ENCODE measurements at regions not wholly inside any gene's neighbourhood (a gene's known extent, or its start where the extent isn't known, plus 50 kb on each side); places are given as distances from the start of the nearest gene placed in this dataset.
"Not testable (repeated sequence)": the region's sequence is repeated elsewhere in the genome, so short reads cannot be mapped to it uniquely, and the experiment has no call there.

DNA sequence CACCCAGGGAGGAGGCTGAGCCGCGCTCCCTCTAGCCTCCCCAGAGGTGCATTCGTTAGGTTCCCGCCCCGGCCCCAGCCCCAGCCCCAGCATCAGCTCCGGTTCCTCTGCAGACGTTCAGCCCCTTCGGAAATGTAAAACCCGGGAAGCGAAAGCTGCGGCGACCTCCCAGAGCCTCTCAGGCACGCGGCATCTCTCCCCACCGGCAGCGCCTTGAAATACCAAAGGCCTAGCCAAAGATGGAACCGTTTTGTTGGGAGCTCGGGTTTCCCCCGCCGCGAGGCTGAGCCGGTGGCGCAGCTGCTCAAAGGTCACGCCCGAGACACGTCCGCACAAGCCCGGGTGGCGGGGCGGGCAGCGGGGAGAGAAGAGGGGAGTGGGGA is 77.8 kb upstream of the HES1 start:
- no peaks in the 10 kb centered on the region for H3K36me3 Mint-ChIP-seq (ENCODE audit: insufficient read depth)
- peak overlapping the region; percentile 49 for H3K27ac Mint-ChIP-seq
- peaks cover 41% of the 10 kb centered on the region for H3K4me1 Mint-ChIP-seq (ENCODE audit: low read depth)
- peak overlapping the region; percentile 60 for H3K4me3 Mint-ChIP-seq (ENCODE audit: low read depth)
- TF ChIP-seq, protein P1, sequence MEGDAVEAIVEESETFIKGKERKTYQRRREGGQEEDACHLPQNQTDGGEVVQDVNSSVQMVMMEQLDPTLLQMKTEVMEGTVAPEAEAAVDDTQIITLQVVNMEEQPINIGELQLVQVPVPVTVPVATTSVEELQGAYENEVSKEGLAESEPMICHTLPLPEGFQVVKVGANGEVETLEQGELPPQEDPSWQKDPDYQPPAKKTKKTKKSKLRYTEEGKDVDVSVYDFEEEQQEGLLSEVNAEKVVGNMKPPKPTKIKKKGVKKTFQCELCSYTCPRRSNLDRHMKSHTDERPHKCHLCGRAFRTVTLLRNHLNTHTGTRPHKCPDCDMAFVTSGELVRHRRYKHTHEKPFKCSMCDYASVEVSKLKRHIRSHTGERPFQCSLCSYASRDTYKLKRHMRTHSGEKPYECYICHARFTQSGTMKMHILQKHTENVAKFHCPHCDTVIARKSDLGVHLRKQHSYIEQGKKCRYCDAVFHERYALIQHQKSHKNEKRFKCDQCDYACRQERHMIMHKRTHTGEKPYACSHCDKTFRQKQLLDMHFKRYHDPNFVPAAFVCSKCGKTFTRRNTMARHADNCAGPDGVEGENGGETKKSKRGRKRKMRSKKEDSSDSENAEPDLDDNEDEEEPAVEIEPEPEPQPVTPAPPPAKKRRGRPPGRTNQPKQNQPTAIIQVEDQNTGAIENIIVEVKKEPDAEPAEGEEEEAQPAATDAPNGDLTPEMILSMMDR (IDR thresholded peaks at IDR 0.05; ENCODE audit: unreplicated experiment): no peak
- no peaks in the 10 kb centered on the region for H3K9me3 Mint-ChIP-seq (ENCODE audit: low read depth)
- DNase-seq (ENCODE audit: low spot score, unreplicated experiment): peak; percentile 42
- H3K27me3 Mint-ChIP-seq: no peaks in the 10 kb centered on the region

DNA sequence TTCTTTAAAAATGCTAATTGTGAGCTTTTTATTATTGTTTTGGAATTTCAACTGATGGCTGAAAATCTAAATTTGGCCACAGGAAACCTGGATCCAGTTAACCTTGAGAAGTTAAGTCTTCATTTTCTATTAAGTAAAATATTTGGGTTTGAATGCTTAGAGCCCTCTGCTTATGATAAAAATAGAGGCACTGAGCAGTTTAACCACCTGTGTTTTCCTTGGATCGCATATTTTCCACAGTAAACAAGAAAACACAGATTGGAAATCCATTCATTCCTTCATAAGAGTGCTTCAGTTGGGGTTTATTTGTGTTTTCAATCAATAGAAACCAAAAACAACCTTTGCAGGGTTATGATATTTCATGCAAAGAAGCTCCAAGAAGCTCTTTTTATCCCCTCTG is 77.2 kb upstream of the HES1 start:
- Mint-ChIP-seq H3K36me3 (ENCODE audit: insufficient read depth) (no peaks in the 10 kb centered on the region), H3K4me3 (ENCODE audit: low read depth) (no peak overlapping the region), H3K4me1 (ENCODE audit: low read depth) (peaks cover 43% of the 10 kb centered on the region), H3K27me3 (no peaks in the 10 kb centered on the region), H3K9me3 (ENCODE audit: low read depth) (no peaks in the 10 kb centered on the region), H3K27ac (no peak overlapping the region)
- TF ChIP-seq, protein P1 (IDR thresholded peaks at IDR 0.05; ENCODE audit: unreplicated experiment): no peak
- DNase-seq (ENCODE audit: low spot score, unreplicated experiment): no peak

DNA sequence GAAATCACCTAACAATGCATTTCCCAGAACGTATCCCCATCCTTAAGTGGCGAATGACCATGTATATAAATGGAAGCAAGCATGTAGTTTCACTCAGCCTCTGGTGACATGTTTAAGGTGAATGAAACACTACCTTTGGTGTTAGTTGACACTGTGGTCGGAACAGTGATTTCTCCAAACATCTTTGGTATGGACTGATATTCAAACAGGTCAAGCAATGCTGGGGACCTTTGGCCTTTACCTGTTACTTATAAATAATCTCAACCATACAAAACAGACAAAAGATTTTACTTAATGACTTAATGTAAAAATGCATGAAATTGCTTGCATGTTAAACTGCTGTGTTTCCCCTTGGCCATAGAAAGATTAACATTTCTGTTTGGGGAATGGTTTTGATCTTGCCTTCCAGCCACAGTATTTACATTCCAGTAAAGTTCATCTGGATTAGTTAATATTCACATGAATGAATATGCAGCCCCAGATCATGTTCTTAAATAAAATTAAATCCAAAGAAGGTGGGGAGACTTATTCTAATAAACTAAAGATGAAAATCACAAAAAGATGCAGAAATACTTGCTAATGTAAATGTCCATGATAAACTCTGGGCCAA is 74.4 kb upstream of the HES1 start:
- peaks cover 40% of the 10 kb centered on the region for H3K4me1 Mint-ChIP-seq (ENCODE audit: low read depth)
- H3K9me3 Mint-ChIP-seq (ENCODE audit: low read depth): peaks cover 4% of the 10 kb centered on the region
- no peak overlapping the region for H3K4me3 Mint-ChIP-seq (ENCODE audit: low read depth)
- no peaks in the 10 kb centered on the region for H3K27me3 Mint-ChIP-seq
- no peak overlapping the region for H3K27ac Mint-ChIP-seq
- TF ChIP-seq, protein P1 (IDR thresholded peaks at IDR 0.05; ENCODE audit: unreplicated experiment): no peak
- H3K36me3 Mint-ChIP-seq (ENCODE audit: insufficient read depth): no peaks in the 10 kb centered on the region
- DNase-seq (ENCODE audit: low spot score, unreplicated experiment): no peak

DNA sequence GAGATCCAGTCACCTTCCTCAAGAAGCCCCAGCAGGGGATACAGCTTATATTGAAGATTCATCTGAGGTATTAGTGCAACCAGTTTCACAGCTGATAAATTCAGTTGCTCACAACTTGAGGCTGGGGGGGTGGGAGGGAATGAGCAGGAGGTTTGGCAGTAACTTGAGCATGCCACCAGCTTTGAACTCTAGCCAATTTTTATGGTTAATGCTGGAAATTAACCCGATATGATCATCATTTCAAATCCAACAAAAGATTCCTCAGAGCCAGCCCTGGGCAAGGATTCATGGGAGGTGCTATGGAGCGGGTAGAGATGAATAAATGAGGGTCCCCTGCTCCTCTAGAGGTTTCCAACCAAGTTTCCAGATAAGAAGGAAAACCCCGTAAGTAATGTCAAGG is 73.1 kb upstream of the HES1 start:
- no peak overlapping the region for H3K4me3 Mint-ChIP-seq (ENCODE audit: low read depth)
- no peak for DNase-seq (ENCODE audit: low spot score, unreplicated experiment)
- no peaks in the 10 kb centered on the region for H3K27me3 Mint-ChIP-seq
- TF ChIP-seq, protein P1 (IDR thresholded peaks at IDR 0.05; ENCODE audit: unreplicated experiment): no peak
- peaks cover 6% of the 10 kb centered on the region for H3K36me3 Mint-ChIP-seq (ENCODE audit: insufficient read depth)
- peaks cover 30% of the 10 kb centered on the region for H3K4me1 Mint-ChIP-seq (ENCODE audit: low read depth)
- peaks cover 13% of the 10 kb centered on the region for H3K9me3 Mint-ChIP-seq (ENCODE audit: low read depth)
- H3K27ac Mint-ChIP-seq: no peak overlapping the region

DNA sequence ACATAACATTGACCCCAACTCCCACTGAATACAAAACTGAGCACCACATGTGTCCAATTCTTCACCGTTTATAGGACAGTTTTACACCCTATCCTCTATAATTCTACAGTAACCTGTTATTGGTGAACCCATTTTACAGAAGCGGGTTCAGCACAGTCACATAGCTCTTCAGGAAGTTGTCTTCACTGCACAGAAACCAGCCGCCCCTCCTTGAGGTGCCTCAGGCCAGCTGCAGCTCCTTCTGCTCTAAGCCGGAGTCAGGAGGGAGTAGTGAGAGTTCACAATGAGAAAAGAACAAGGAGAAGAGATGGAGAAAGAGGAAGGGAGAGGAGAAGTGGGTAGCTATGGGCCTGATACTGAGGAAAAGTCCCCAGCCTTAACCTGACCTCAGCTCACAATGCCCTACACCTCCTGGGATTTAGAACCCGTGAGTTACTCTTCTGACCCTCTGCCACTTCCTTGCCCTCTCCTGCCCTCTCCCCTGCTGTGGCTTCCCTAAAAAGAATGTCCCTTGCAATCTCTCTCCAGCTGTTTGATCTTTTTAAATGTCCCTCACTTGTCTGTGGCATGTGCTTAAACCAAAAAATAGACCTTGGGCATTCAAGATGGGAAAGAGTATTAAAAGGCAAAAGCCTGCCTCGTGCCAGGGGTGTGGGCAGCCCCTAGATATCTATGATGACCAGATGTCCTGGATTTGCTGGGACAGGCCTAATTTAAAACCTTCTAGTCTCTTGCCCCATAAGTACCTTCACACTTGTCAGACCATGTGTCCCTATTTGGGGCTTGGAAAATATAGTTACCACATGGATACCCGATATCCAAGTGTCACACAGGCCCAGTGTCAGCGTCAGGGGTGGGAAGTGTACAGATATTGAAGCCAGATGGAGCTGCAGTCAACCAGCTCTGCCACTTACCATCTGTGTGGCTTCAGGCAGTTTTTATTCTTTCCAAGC is 71.3 kb upstream of the HES1 start:
- TF ChIP-seq, protein P1 (IDR thresholded peaks at IDR 0.05; ENCODE audit: unreplicated experiment): no peak

DNA sequence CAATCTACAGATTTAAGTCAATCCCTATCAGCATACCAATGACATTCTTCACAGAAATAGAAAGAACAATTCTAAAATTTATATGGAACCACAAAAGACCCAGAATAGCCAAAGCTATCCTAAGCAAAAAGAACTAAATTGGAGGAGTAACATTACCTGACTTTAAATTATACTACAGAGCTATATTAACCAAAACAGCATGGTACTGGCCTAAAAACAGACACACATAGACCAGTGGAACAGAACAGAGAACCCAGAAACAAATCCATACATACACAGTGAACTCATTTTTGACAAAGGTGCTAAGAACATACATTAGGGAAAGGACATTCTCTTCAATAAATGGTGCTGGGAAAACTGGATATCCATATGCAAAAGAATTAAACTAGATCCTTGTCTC is 68.6 kb upstream of the HES1 start:
- H3K36me3 Mint-ChIP-seq (ENCODE audit: insufficient read depth); H3K27ac Mint-ChIP-seq; H3K4me3 Mint-ChIP-seq (ENCODE audit: low read depth); H3K27me3 Mint-ChIP-seq; DNase-seq (ENCODE audit: low spot score, unreplicated experiment): not testable (repeated sequence)
- peaks cover 18% of the 10 kb centered on the region for H3K9me3 Mint-ChIP-seq (ENCODE audit: low read depth)
- H3K4me1 Mint-ChIP-seq (ENCODE audit: low read depth): peaks cover 11% of the 10 kb centered on the region

More for the DNA sequence above, 71.3 kb upstream of the HES1 start:
- DNase-seq (ENCODE audit: low spot score, unreplicated experiment): no peak
- H3K36me3 Mint-ChIP-seq (ENCODE audit: insufficient read depth): peaks cover 6% of the 10 kb centered on the region
- peaks cover 18% of the 10 kb centered on the region for H3K9me3 Mint-ChIP-seq (ENCODE audit: low read depth)
- H3K4me3 Mint-ChIP-seq (ENCODE audit: low read depth): no peak overlapping the region
- no peaks in the 10 kb centered on the region for H3K27me3 Mint-ChIP-seq
- H3K4me1 Mint-ChIP-seq (ENCODE audit: low read depth): peaks cover 21% of the 10 kb centered on the region
- no peak overlapping the region for H3K27ac Mint-ChIP-seq
